ENCODE measurements at regions not wholly inside any gene's neighbourhood (a gene's known extent, or its start where the extent isn't known, plus 50 kb on each side); places are given as distances from the start of the nearest gene placed in this dataset.

- Histone ChIP-seq H4K20me1 (ENCODE audit: insufficient read depth) (no peaks in the 10 kb centered on the region), H3K9me2 (ENCODE audit: insufficient read depth, low read length) (no peaks in the 10 kb centered on the region), H3F3A (ENCODE audit: insufficient read depth, low read length, poor library complexity, severe bottlenecking) (no peaks in the 10 kb centered on the region), H2AFZ (ENCODE audit: low read depth, low read length) (no peak overlapping the region), H3K79me2 (replicated peaks; ENCODE audit: insufficient read depth, low read length) (no peaks in the 10 kb centered on the region), H3K4me2 (ENCODE audit: low read length) (no peak overlapping the region), H3K27ac (ENCODE audit: low read length) (no peak overlapping the region), H3K27me3 (ENCODE audit: insufficient read depth, low read depth, low read length) (no peaks in the 10 kb centered on the region), H3K4me3 (ENCODE audit: low read length) (no peak overlapping the region), H3K36me3 (ENCODE audit: insufficient read depth, low read length) (no peaks in the 10 kb centered on the region), H3K9me3 (ENCODE audit: low read length) (no peaks in the 10 kb centered on the region), H3K9ac (ENCODE audit: low read length) (no peak overlapping the region)
- TF ChIP-seq EP300 (conservative IDR thresholded peaks at IDR 0.05; ENCODE audit: poor library complexity, severe bottlenecking) (no peak), CTCF (IDR thresholded peaks at IDR 0.05; ENCODE audit: poor library complexity, severe bottlenecking) (no peak), EZH2 (IDR thresholded peaks at IDR 0.05; ENCODE audit: borderline replicate concordance, insufficient read depth, low read length, poor library complexity, severe bottlenecking) (no peak), SMC3 (conservative IDR thresholded peaks at IDR 0.05; ENCODE audit: poor library complexity) (no peak), REST (IDR thresholded peaks at IDR 0.05; ENCODE audit: borderline replicate concordance) (no peak), POLR2AphosphoS5 (IDR thresholded peaks at IDR 0.05) (no peak), MXI1 (conservative IDR thresholded peaks at IDR 0.05; ENCODE audit: poor library complexity, severe bottlenecking) (no peak), RAD21 (conservative IDR thresholded peaks at IDR 0.05) (no peak), TAF1 (IDR thresholded peaks at IDR 0.05; ENCODE audit: low read depth) (no peak)
Measured at GRCh38 chr4:170234800-170235199, 145.0 kb upstream of the AADAT start.

- Histone ChIP-seq H3K9ac (ENCODE audit: low read length) (no peak overlapping the region), H3F3A (ENCODE audit: insufficient read depth, low read length, poor library complexity, severe bottlenecking) (no peaks in the 10 kb centered on the region), H3K9me2 (ENCODE audit: insufficient read depth, low read length) (no peaks in the 10 kb centered on the region), H3K4me3 (ENCODE audit: low read length) (no peak overlapping the region), H3K27ac (ENCODE audit: low read length) (no peak overlapping the region), H3K27me3 (ENCODE audit: insufficient read depth, low read depth, low read length) (no peaks in the 10 kb centered on the region), H2AFZ (ENCODE audit: low read depth, low read length) (no peak overlapping the region), H4K20me1 (ENCODE audit: insufficient read depth) (no peaks in the 10 kb centered on the region), H3K9me3 (ENCODE audit: low read length) (no peaks in the 10 kb centered on the region), H3K36me3 (ENCODE audit: insufficient read depth, low read length) (no peaks in the 10 kb centered on the region), H3K79me2 (replicated peaks; ENCODE audit: insufficient read depth, low read length) (no peaks in the 10 kb centered on the region), H3K4me2 (ENCODE audit: low read length) (no peak overlapping the region)
- TF ChIP-seq TAF1 (IDR thresholded peaks at IDR 0.05; ENCODE audit: low read depth) (no peak), EZH2 (IDR thresholded peaks at IDR 0.05; ENCODE audit: borderline replicate concordance, insufficient read depth, low read length, poor library complexity, severe bottlenecking) (no peak), SMC3 (conservative IDR thresholded peaks at IDR 0.05; ENCODE audit: poor library complexity) (no peak), EP300 (conservative IDR thresholded peaks at IDR 0.05; ENCODE audit: poor library complexity, severe bottlenecking) (no peak), REST (IDR thresholded peaks at IDR 0.05; ENCODE audit: borderline replicate concordance) (no peak), MXI1 (conservative IDR thresholded peaks at IDR 0.05; ENCODE audit: poor library complexity, severe bottlenecking) (no peak), RAD21 (conservative IDR thresholded peaks at IDR 0.05) (no peak), CTCF (IDR thresholded peaks at IDR 0.05; ENCODE audit: poor library complexity, severe bottlenecking) (no peak), POLR2AphosphoS5 (IDR thresholded peaks at IDR 0.05) (no peak)
Measured at GRCh38 chr4:170231377-170231776, 141.6 kb upstream of the AADAT start.
